ENCODE measurements at regions not wholly inside any gene's neighbourhood (a gene's known extent, or its start where the extent isn't known, plus 50 kb on each side); places are given as distances from the start of the nearest gene placed in this dataset.

- TF ChIP-seq CTCF (IDR thresholded peaks at IDR 0.05; ENCODE audit: extremely low read depth, insufficient read depth, missing control alignments), result no peak
- in situ Hi-C loops (cut with MboI; ENCODE audit: low pct_unique_long_range_greater_than_20kb, low sequenced_read_pairs, unreplicated experiment), result no loop called here
- no peak for DNase-seq (ENCODE audit: low spot score)
Measured at GRCh38 chr10:8511026-8511425, 456.5 kb downstream of the GATA3 start.

GRCh38 chr10:8513155-8514147 is 459.0 kb downstream of the GATA3 start:
- DNase-seq (ENCODE audit: low spot score), result no peak
- in situ Hi-C loops (cut with MboI; ENCODE audit: low pct_unique_long_range_greater_than_20kb, low sequenced_read_pairs, unreplicated experiment), result no loop called here
- TF ChIP-seq CTCF (IDR thresholded peaks at IDR 0.05; ENCODE audit: extremely low read depth, insufficient read depth, missing control alignments), result no peak

GRCh38 chr10:8520382-8520781 is 465.9 kb downstream of the GATA3 start:
- in situ Hi-C loops (cut with MboI; ENCODE audit: low pct_unique_long_range_greater_than_20kb, low sequenced_read_pairs, unreplicated experiment), result no loop called here
- TF ChIP-seq CTCF (IDR thresholded peaks at IDR 0.05; ENCODE audit: extremely low read depth, insufficient read depth, missing control alignments), result no peak
- DNase-seq (ENCODE audit: low spot score), result no peak

- no peak for DNase-seq (ENCODE audit: low spot score)
- in situ Hi-C loops (cut with MboI; ENCODE audit: low pct_unique_long_range_greater_than_20kb, low sequenced_read_pairs, unreplicated experiment), result no loop called here
- no peak for TF ChIP-seq CTCF (IDR thresholded peaks at IDR 0.05; ENCODE audit: extremely low read depth, insufficient read depth, missing control alignments)
Measured at GRCh38 chr10:8527773-8528172, 473.3 kb downstream of the GATA3 start.

- in situ Hi-C loops (cut with MboI; ENCODE audit: low pct_unique_long_range_greater_than_20kb, low sequenced_read_pairs, unreplicated experiment), result no loop called here
- no peak for TF ChIP-seq CTCF (IDR thresholded peaks at IDR 0.05; ENCODE audit: extremely low read depth, insufficient read depth, missing control alignments)
- no peak for DNase-seq (ENCODE audit: low spot score)
Measured at GRCh38 chr10:8531116-8531515, 476.6 kb downstream of the GATA3 start.

- in situ Hi-C loops (cut with MboI; ENCODE audit: low pct_unique_long_range_greater_than_20kb, low sequenced_read_pairs, unreplicated experiment), result no loop called here
- no peak for DNase-seq (ENCODE audit: low spot score)
- no peak for TF ChIP-seq CTCF (IDR thresholded peaks at IDR 0.05; ENCODE audit: extremely low read depth, insufficient read depth, missing control alignments)
Measured at GRCh38 chr10:8532647-8533046, 478.2 kb downstream of the GATA3 start.

Measured in GM13977 (cell line).